Transverse colon (tissue), 4 donors: ENCODE measurements at regions not wholly inside any gene's neighbourhood (a gene's known extent, or its start where the extent isn't known, plus 50 kb on each side); places are given as distances from the start of the nearest gene placed in this dataset.
A peak's percentile ranks its signal among the peaks of the same experiment; 100 is the strongest.

ENCODE experiments used
- DNase-seq: peaks from one replicate; pipeline ENCODE4 v3.0.0-alpha.2; 2019
- H3K27ac ChIP-seq, 4 donors: fragments of 200-600 bp; sonication (generic); 2 replicates each; pipeline ENCODE4 v1.5.1; 2016 to 2018; ENCODE audit warnings: inconsistent platforms in 4 of 4
- H3K27me3 ChIP-seq: fragments of 200-600 bp; sonication (generic); 2 replicates; pipeline ENCODE4 v1.5.1; 2017; ENCODE audit warnings: inconsistent platforms
- H3K36me3 ChIP-seq, 4 donors: fragments of 200-600 bp; sonication (generic); 2 replicates each; pipeline ENCODE4 v1.5.1; 2017 to 2019; ENCODE audit warnings: inconsistent platforms in 4 of 4
- H3K4me1 ChIP-seq, 4 donors: fragments of 200-600 bp; sonication (generic); 2 replicates each; pipeline ENCODE4 v1.5.1; 2017 to 2020; ENCODE audit warnings: inconsistent platforms in 4 of 4
- H3K4me3 ChIP-seq, 4 donors: fragments of 200-600 bp; sonication (generic); 1 replicate in 1 of 4; 2 replicates in 3 of 4; pipeline versions ENCODE4 v1.5.1 to v1.6.1; 2017 to 2019; ENCODE audit warnings: inconsistent platforms in 4 of 4
- H3K9me3 ChIP-seq, 2 donors: fragments of 200-600 bp; sonication (generic); 2 replicates each; pipeline ENCODE4 v1.5.1; 2017 to 2019; ENCODE audit warnings: inconsistent platforms in 2 of 2
- CTCF ChIP-seq, 5 experiments: fragments of 200-600 bp in 3 of 5; fragments of 450-650 bp in 2 of 5; sonication (generic) in 3 of 5; IDR thresholded peaks; 1 replicate in 2 of 5; 2 replicates in 3 of 5; pipeline ENCODE4 v1.5.1; 2016 to 2017; ENCODE audit warnings: antibody characterized with exemption in 5 of 5, inconsistent platforms in 3 of 5, mild to moderate bottlenecking in 2 of 5, moderate library complexity in 1 of 5
- EP300 ChIP-seq: sonication (generic); formaldehyde crosslinking; IDR thresholded peaks from one replicate; pipeline ENCODE4 v1.6.1; 2017; ENCODE audit warnings: antibody characterized with exemption, low read depth
- POLR2A ChIP-seq: fragments of 450-650 bp; IDR thresholded peaks from one replicate; pipeline ENCODE4 v1.6.1; 2016; ENCODE audit warnings: antibody characterized with exemption, mild to moderate bottlenecking, moderate library complexity
- POLR2AphosphoS5 ChIP-seq, 3 donors: sonication (generic); formaldehyde crosslinking; IDR thresholded peaks; one replicate each; pipeline ENCODE4 v1.6.1; 2016; ENCODE audit warnings: antibody characterized with exemption in 3 of 3
- WGBS, 2 donors: methylation state at CpG; one replicate each; pipeline ENCODE4 v1.1.5; 2018; ENCODE audit warnings: low coverage in 1 of 2; 5-methylcytosine and 5-hydroxymethylcytosine counted together
- in situ Hi-C, 4 donors: fragments of 200-750 bp; cut with MboI; loops; one replicate each; pipeline versions ENCODE4 v1.15.0 to v1.15.1; 2017; ENCODE audit warnings: low sequenced_read_pairs in 3 of 4, low pct_ligation_motif_present in 1 of 4, low pct_unique_long_range_greater_than_20kb in 1 of 4
- intact Hi-C: fragments of 100-400 bp; cut with DNase I; formaldehyde crosslinking; loops from one replicate; pipeline ENCODE4 v1.15.1; 2023; ENCODE audit warnings: low total_unique reads

DNA sequence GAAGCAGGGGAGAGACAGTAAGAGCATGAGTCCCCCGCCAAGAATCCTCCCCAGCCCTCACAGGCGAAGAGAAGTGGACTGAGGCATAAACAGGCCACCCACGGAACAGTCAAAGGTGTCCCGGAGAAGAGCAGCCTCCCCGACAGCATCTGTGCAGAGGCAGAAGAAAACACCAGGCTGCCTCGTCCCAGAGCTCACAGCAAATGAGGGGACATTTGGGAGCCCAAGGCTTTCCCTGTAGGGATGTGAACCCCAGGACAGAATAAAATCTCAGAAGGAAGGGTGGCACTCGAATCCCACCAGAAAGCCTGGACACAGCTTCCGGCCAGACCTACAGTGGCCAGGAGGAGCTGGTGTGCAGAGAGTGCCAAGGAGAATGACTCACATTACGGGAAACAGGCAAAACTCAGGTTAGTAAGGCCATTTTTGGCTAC, 90.4 kb downstream of the DLL1 start:
- WGBS, 2 donors, result 66 to 67% methylated on average over 2 to 9 of the region's 9 CpGs

DNA sequence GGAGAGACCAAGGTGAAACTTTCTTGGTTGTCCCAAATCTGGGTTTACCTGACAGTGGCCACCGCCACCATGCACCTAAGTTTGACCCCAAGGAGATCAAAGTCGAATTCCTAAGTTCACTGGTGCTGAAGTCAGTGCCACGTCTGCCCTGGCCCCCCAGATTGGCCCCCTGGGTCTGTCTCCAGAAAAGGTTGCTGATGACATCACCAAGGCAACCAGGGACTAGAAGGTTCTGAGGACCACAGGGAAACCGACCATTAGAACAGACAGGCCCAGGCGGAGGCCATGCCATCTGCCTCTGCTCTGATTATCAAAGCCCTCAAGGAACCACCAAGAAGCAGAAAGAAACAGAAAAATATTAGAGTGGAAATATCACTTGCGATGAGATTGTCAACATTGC, 91.2 kb downstream of the DLL1 start:
- WGBS, 2 donors, result 83 to 85% methylated on average over 1 to 6 of the region's 6 CpGs
- no peak for DNase-seq
- Histone ChIP-seq H3K27ac (peak overlapping the region in 1 of 4 donors; percentile 69), H3K4me3 (no peak overlapping the region), H3K9me3 (peaks cover 12 to 13% of the 10 kb centered on the region in 2 donors), H3K27me3 (peaks cover 10% of the 10 kb centered on the region), H3K36me3 (no peaks in the 10 kb centered on the region), H3K4me1 (peaks cover 0 to 2% (median 0%) of the 10 kb centered on the region in 4 donors)
- TF ChIP-seq CTCF (IDR thresholded peaks at IDR 0.05), result no peak
- no peak for TF ChIP-seq EP300
- TF ChIP-seq POLR2AphosphoS5 (IDR thresholded peaks at IDR 0.05), result no peak
- TF ChIP-seq POLR2A, result no peak
- in situ Hi-C loops, result no loop called here
- intact Hi-C loops, result no loop called here

More for the DNA sequence above, 90.4 kb downstream of the DLL1 start:
- Histone ChIP-seq H3K9me3 (peaks cover 6 to 8% of the 10 kb centered on the region in 2 donors), H3K4me1 (peaks cover 0 to 2% (median 0%) of the 10 kb centered on the region in 4 donors), H3K27ac (peak overlapping the region in 3 of 4 donors; percentile 35 to 69 (median 40)), H3K27me3 (peaks cover 9% of the 10 kb centered on the region), H3K36me3 (no peaks in the 10 kb centered on the region), H3K4me3 (no peak overlapping the region)
- in situ Hi-C loops, result no loop called here
- DNase-seq, result no peak
- no peak for TF ChIP-seq CTCF (IDR thresholded peaks at IDR 0.05)
- TF ChIP-seq POLR2AphosphoS5 (IDR thresholded peaks at IDR 0.05), result peak in 1 of 3 donors; percentile 35
- intact Hi-C loops, result no loop called here

GRCh38 chr6:170198298-170198697, 92.6 kb downstream of the DLL1 start:
- in situ Hi-C loops, result no loop called here
- TF ChIP-seq POLR2A (no peak), CTCF (IDR thresholded peaks at IDR 0.05) (no peak), POLR2AphosphoS5 (IDR thresholded peaks at IDR 0.05) (no peak), EP300 (no peak)

GRCh38 chr6:170193326-170193821, 97.5 kb downstream of the DLL1 start:
- Histone ChIP-seq H3K27me3 (peaks cover 10% of the 10 kb centered on the region), H3K27ac (no peak overlapping the region), H3K4me1 (no peaks in the 10 kb centered on the region), H3K36me3 (no peaks in the 10 kb centered on the region), H3K4me3 (no peak overlapping the region), H3K9me3 (peaks cover 16 to 18% of the 10 kb centered on the region in 2 donors)
- 89% methylated on average over 13 of the region's 13 CpGs; no CpG with 5 or more reads in 1 of the 2 donors for WGBS, 2 donors
- in situ Hi-C loops, result no loop called here
- no peak for TF ChIP-seq EP300
- no peak for TF ChIP-seq CTCF (IDR thresholded peaks at IDR 0.05)
- no peak for TF ChIP-seq POLR2A
- TF ChIP-seq POLR2AphosphoS5 (IDR thresholded peaks at IDR 0.05), result no peak
- DNase-seq, result no peak
- intact Hi-C loops, result no loop called here

More at GRCh38 chr6:170198298-170198697, 92.6 kb downstream of the DLL1 start:
- H3K27ac ChIP-seq, result no peak overlapping the region
- H3K36me3 ChIP-seq, result no peaks in the 10 kb centered on the region
- peaks cover 0 to 2% (median 0%) of the 10 kb centered on the region in 4 donors for H3K4me1 ChIP-seq
- H3K27me3 ChIP-seq, result peaks cover 10% of the 10 kb centered on the region
- peaks cover 16 to 18% of the 10 kb centered on the region in 2 donors for H3K9me3 ChIP-seq
- DNase-seq, result no peak
- no peak overlapping the region for H3K4me3 ChIP-seq
- WGBS, 2 donors, result 27 to 51% methylated on average over 2 of the region's 2 CpGs
- intact Hi-C loops, result no loop called here
